GM12874 (cell line): ENCODE measurements at regions not wholly inside any gene's neighbourhood (a gene's known extent, or its start where the extent isn't known, plus 50 kb on each side); places are given as distances from the start of the nearest gene placed in this dataset.

ENCODE experiments used
- CTCF ChIP-seq: IDR thresholded peaks from 2 replicates; pipeline ENCODE4 v1.5.1; 2011; ENCODE audit warnings: low read depth, mild to moderate bottlenecking, control low read depth, low read length, moderate library complexity; ENCODE audit not compliant: insufficient read depth

GRCh38 chr6:169867751-169868191, 116.3 kb downstream of the ERMARD start:
- no peak for TF ChIP-seq CTCF

- no peak for TF ChIP-seq CTCF
These were observed 115.5 kb downstream of the ERMARD start for GRCh38 chr6:169866668-169867521.

GRCh38 chr6:169866140-169866534, 114.7 kb downstream of the ERMARD start:
- TF ChIP-seq CTCF = no peak

- TF ChIP-seq CTCF = no peak
These were observed 114.1 kb downstream of the ERMARD start for GRCh38 chr6:169865346-169866139.

- TF ChIP-seq CTCF = no peak
These were observed 113.0 kb downstream of the ERMARD start for GRCh38 chr6:169864148-169865020.

GRCh38 chr6:169863710-169864109, 112.3 kb downstream of the ERMARD start:
- TF ChIP-seq CTCF = no peak

GRCh38 chr6:169862892-169863525, 111.6 kb downstream of the ERMARD start:
- TF ChIP-seq CTCF = no peak
